Panc1 (cell line): ENCODE measurements at regions not wholly inside any gene's neighbourhood (a gene's known extent, or its start where the extent isn't known, plus 50 kb on each side); places are given as distances from the start of the nearest gene placed in this dataset.

Experiments
- ATAC-seq: fragments of 200-7000 bp; cut with Tn5 transposase; 2 replicates; pipeline ENCODE4 v1.9.1; 2020; ENCODE audit warnings: mild to moderate bottlenecking, moderate library complexity
- BruUV-seq: library from RNA; stranded (reverse); fragments of 400-500 nt; replicated peaks from 2 replicates; lab custom pipeline; 2021; lab: Mats Ljungman, UMichigan
- CTCF ChIA-PET: fragments of 300-600 bp; sonication (Branson Sonifier 250); formaldehyde crosslinking; loops from one replicate; lab custom pipeline; 2022; ENCODE audit warnings: antibody characterized with exemption; lab: Charles Lee
- POLR2A ChIA-PET: fragments of 300-600 bp; sonication (Branson Sonifier 250); formaldehyde crosslinking; loops from one replicate; lab custom pipeline; 2022; ENCODE audit warnings: antibody characterized with exemption; lab: Charles Lee
- DNase-seq: peaks from one replicate; pipeline ENCODE4 v3.0.0-alpha.2; 2010; ENCODE audit warnings: low read depth, low spot score
- H3K27ac ChIP-seq: 2 replicates; pipeline ENCODE4 v1.5.1; 2011; ENCODE audit warnings: mild to moderate bottlenecking, low read length, inconsistent platforms
- H3K27me3 ChIP-seq: fragments of 200-500 bp; sonication (Bioruptor generic); 2 replicates; pipeline ENCODE4 v1.6.0; 2014; ENCODE audit warnings: low read length, inconsistent platforms; ENCODE audit not compliant: control insufficient read depth, insufficient read depth
- H3K36me3 ChIP-seq: fragments of 200-500 bp; sonication (Bioruptor generic); 2 replicates; pipeline ENCODE4 v1.5.1; 2014; ENCODE audit warnings: inconsistent platforms, mild to moderate bottlenecking, low read length, moderate library complexity; ENCODE audit not compliant: control insufficient read depth, insufficient read depth
- H3K4me1 ChIP-seq: 2 replicates; pipeline ENCODE4 v1.5.1; 2011; ENCODE audit warnings: inconsistent platforms, mild to moderate bottlenecking, low read length, moderate library complexity; ENCODE audit not compliant: control insufficient read depth, insufficient read depth
- H3K4me3 ChIP-seq, 2 experiments: 2 replicates each; pipeline ENCODE4 v1.5.1; 2011 to 2012; ENCODE audit warnings: low read depth in 2 of 2, low read length in 2 of 2, mild to moderate bottlenecking in 2 of 2, inconsistent platforms in 1 of 2, moderate library complexity in 1 of 2
- H3K9me3 ChIP-seq: fragments of 200-500 bp; sonication (Bioruptor generic); 2 replicates; pipeline ENCODE4 v1.5.1; 2014; ENCODE audit warnings: low read depth, mild to moderate bottlenecking, inconsistent platforms, low read length, moderate library complexity; ENCODE audit not compliant: control insufficient read depth, insufficient read depth
- CTCF ChIP-seq: fragments of 450-650 bp; IDR thresholded peaks from 2 replicates; pipeline ENCODE4 v1.5.1; 2017; ENCODE audit warnings: mild to moderate bottlenecking
- POLR2AphosphoS5 ChIP-seq: IDR thresholded peaks from 2 replicates; pipeline ENCODE4 v1.6.1; 2012; ENCODE audit warnings: mild to moderate bottlenecking, low read depth, low read length, moderate library complexity
- REST ChIP-seq, 2 experiments: IDR thresholded peaks; 2 replicates each; pipeline ENCODE4 v1.6.1; 2011 to 2012; ENCODE audit warnings: low read depth in 2 of 2, control low read depth in 1 of 2, low read length in 1 of 2, mild to moderate bottlenecking in 1 of 2, moderate library complexity in 1 of 2; ENCODE audit not compliant: insufficient read depth in 1 of 2
- SIN3A ChIP-seq: IDR thresholded peaks from 2 replicates; pipeline ENCODE4 v1.6.1; 2012; ENCODE audit warnings: low read depth, mild to moderate bottlenecking, low read length, moderate library complexity, borderline replicate concordance; ENCODE audit not compliant: insufficient read depth
- TCF7L2 ChIP-seq: IDR thresholded peaks from 2 replicates; pipeline ENCODE4 v1.6.1; 2011; ENCODE audit warnings: mild to moderate bottlenecking, low read depth, low read length, inconsistent platforms
- in situ Hi-C: cut with HindIII; loops from 2 replicates; pipeline ENCODE4 v1.10.0; 2016; ENCODE audit warnings: low sequenced_read_pairs, low pct_unique_long_range_greater_than_20kb
- intact Hi-C: fragments of 100-400 bp; cut with micrococcal nuclease; formaldehyde crosslinking; loops from one replicate; pipeline ENCODE4 v1.10.0; 2022; ENCODE audit not compliant: unreplicated experiment

GRCh38 chr13:106799781-106800335 is 231.9 kb upstream of the ARGLU1 start:
- DNase-seq (no peak), ATAC-seq (no peak)
- no peak overlapping the region for H3K4me3 ChIP-seq
- TF ChIP-seq REST (IDR thresholded peaks at IDR 0.05; ENCODE audit: insufficient read depth in 1 of 2, low read depth in 2 of 2, low read length in 1 of 2) (no peak), SIN3A (no peak), CTCF (no peak), POLR2AphosphoS5 (no peak), TCF7L2 (no peak)
- no peak overlapping the region for H3K27ac ChIP-seq
- ChIA-PET POLR2A (no interaction called here), CTCF (no interaction called here)
- no peaks in the 10 kb centered on the region for H3K27me3 ChIP-seq
- intact Hi-C loops (no loop called here), in situ Hi-C loops (no loop called here)
- H3K9me3 ChIP-seq = no peaks in the 10 kb centered on the region
- no peaks in the 10 kb centered on the region for H3K4me1 ChIP-seq
- BruUV-seq = no TSS peak
- H3K36me3 ChIP-seq = no peaks in the 10 kb centered on the region; the same call in 1 of the 2 replicates

GRCh38 chr13:106797081-106797640 is 229.2 kb upstream of the ARGLU1 start:
- no peaks in the 10 kb centered on the region for H3K4me1 ChIP-seq
- no peaks in the 10 kb centered on the region for H3K36me3 ChIP-seq
- POLR2A ChIA-PET = no interaction called here
- DNase-seq = no peak
- no peak overlapping the region for H3K4me3 ChIP-seq
- H3K27ac ChIP-seq = no peak overlapping the region
- intact Hi-C loops = no loop called here
- CTCF ChIA-PET = no interaction called here
- no peak for ATAC-seq
- H3K9me3 ChIP-seq = no peaks in the 10 kb centered on the region
- no TSS peak for BruUV-seq
- no peak for TF ChIP-seq POLR2AphosphoS5
- no peak for TF ChIP-seq CTCF
- TF ChIP-seq REST (IDR thresholded peaks at IDR 0.05; ENCODE audit: insufficient read depth in 1 of 2, low read depth in 2 of 2, low read length in 1 of 2) = no peak
- no peak for TF ChIP-seq SIN3A
- TF ChIP-seq TCF7L2 = no peak
- H3K27me3 ChIP-seq = no peaks in the 10 kb centered on the region
- in situ Hi-C loops = no loop called here
